GM12874 (cell line): ENCODE measurements at regions not wholly inside any gene's neighbourhood (a gene's known extent, or its start where the extent isn't known, plus 50 kb on each side); places are given as distances from the start of the nearest gene placed in this dataset.

Source experiments
- TF ChIP-seq, protein P1 (sequence below): IDR thresholded peaks from 2 replicates; pipeline ENCODE4 v1.5.1; 2011; ENCODE audit warnings: low read depth, mild to moderate bottlenecking, control low read depth, low read length, moderate library complexity; ENCODE audit not compliant: insufficient read depth

DNA sequence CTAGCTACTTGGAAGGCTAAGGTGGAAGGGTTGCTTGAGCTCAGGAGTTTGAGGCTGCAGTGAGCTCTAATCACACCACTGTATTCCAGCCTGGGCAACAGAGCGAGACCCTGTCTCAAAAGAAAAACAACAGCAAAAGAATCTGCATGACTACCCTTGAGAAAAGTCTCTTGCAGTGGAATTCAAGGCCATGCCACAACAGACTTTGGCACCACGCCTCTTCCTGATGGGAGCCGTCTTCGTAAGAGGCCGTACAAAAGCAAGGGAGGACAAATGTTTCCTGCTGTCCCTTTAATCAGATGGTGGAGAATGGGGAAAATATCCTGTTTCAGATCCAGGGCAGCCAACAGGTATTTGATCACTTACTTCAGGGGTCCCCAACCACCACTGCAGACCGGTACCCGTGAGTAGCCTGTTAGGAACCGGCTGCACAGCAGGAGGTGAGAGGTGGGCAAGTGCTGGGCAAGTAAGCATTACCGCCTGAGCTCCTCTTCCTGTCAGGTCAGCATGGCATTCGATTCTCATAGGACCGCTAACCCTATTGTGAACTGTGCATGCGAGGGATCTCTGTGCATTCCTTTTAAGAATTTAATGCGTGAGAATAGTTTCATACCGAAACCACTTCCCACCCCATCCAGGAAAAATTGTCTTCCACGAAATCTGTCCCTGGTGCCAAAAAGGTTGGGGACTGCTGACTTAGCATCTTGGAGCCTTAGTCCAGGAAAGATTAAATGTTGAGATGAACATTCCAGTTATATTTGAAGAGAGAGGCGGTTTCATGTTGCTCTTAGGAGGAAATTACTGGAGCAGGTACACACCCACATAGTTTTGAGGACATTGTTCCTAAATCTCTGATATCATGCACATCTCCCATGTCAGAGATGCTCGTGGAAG, 94.4 kb upstream of the XPO1 start:
- TF ChIP-seq, protein P1, sequence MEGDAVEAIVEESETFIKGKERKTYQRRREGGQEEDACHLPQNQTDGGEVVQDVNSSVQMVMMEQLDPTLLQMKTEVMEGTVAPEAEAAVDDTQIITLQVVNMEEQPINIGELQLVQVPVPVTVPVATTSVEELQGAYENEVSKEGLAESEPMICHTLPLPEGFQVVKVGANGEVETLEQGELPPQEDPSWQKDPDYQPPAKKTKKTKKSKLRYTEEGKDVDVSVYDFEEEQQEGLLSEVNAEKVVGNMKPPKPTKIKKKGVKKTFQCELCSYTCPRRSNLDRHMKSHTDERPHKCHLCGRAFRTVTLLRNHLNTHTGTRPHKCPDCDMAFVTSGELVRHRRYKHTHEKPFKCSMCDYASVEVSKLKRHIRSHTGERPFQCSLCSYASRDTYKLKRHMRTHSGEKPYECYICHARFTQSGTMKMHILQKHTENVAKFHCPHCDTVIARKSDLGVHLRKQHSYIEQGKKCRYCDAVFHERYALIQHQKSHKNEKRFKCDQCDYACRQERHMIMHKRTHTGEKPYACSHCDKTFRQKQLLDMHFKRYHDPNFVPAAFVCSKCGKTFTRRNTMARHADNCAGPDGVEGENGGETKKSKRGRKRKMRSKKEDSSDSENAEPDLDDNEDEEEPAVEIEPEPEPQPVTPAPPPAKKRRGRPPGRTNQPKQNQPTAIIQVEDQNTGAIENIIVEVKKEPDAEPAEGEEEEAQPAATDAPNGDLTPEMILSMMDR: no peak

DNA sequence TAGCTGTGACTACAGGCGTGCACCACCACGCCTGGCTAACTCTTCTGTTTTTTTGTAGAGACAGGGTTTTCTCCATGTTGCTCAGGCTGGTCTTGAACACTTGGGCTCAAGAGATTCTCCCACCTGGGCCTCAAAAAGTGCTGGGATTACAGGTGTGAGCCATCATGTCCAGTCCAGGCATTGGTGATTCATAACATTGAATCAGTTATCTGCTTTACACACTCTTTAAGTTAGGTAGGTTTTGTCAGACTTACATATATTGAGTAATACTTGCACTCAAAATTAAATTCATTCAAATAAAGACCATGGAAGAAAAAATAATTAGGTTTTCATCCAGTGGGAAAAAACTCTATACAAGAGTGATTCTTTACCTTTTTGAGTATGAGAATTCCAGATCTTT, 93.2 kb upstream of the XPO1 start:
- TF ChIP-seq, protein P1: no peak

DNA sequence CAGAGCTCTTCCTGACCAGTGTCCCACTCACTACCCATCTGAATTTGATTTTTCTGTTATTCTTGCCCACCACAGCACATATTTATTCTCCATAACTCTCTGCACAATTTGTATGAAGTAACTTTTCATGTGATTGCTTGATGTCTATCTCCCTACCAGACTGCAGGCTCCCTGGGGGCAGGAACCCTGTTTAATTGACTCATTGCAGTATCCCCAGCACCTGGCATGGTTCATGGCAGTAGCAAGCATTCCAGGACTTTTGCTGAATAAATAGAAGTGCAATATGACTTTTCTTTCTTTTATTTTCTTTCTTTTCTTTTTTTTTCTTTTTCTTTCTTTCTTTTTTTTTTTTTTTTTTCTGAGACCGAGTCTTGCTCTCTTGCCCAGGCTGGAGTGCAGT, 88.7 kb upstream of the XPO1 start:
- TF ChIP-seq, protein P1: no peak

DNA sequence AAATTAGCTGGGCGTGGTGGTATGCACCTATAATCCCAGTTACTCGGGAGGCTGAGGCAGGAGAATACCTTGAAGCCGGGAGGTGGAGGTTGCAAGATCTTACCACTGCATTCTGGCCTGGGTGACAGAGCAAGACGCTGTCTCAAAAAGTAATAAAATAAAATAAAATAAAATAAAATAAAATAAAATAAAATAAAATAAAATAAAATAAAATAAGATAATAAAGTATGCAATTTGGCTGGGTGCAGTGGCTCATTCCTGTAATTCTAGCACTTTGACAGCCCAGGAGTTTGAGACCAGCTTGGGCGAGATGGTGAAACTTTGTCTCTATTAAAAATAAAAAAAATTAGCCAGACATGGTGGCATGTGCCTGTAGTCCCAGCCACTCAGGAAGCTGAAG, 85.6 kb upstream of the XPO1 start:
- TF ChIP-seq, protein P1: no peak

DNA sequence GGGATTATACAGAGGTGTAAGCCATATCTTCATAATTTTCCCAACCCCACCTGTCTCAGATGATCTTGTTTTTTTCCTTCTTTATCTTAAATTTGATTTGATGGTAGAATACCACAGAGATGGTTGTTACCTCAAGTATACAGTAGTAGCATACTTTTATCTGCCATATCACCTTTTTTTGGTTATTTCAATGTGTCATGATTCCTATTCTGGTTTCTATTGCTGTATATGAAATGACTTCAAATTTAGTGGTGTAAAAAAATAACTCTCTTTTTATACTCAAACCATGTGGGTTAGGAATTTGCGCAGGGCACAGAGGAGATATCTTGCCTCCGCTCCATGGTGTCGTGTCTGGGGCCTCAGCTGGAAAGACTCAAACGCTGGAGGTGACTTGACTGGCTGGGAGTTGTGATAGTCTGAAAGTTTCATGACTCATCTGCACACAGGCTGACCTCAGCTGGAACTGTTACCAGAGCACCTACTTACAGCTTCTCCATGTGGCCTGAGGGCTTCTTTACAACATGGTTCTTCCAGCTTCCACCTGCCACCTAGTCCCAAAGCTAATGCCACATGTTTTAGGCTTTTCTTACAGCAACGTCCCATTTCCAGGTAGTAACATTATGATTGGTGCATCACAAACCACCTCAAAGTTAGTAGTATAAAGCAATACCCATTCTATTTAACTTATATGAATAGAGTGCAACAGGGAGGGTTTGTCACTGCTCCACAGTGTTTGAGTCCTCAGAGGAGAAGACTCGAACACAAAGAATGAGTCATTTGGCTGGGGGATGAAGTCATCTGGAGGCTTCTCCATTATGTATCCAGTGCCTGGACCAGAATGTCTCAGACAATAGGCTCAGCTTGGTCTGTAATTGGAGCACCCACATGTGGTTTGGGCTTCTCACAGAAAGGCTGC, 82.3 kb upstream of the XPO1 start:
- TF ChIP-seq, protein P1: no peak

DNA sequence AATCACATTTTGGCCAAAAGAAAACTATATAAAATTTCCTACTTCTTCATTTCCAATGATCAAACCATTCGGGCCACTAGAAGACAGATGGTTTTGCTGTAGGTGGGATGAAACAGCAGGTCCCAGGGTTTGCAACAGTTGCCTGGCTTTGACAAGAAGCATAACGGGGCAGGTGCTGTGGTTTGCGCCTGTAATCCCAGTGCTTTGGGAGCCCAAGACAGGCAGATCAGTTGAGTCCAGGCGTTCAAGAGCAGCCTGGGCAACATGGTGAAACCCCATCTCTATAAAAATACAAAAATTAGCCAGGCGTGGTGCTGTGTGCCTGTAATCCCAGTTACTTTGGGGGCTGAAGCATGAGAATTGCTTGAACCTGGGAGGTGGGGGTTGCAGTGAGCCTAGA, 81.4 kb upstream of the XPO1 start:
- TF ChIP-seq, protein P1: no peak

DNA sequence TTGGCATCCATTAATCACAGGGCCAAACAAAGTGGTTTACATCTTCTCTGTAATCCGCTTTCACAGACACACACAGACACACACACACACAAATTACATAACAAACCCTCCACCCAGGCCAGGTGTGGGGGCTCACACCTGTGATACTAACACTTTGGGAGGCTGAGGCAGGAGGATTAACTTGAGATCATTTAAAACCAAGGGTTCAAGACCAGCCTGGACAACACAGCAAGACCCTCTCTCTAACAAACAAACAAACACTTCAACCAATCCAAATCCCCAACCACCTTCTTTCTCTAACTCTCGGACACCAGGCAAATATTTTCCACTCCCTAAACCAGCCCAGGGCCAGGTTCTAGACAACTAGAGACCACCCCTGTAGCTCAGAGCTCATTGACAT, 79.5 kb upstream of the XPO1 start:
- TF ChIP-seq, protein P1: no peak
